ENCODE measurements at regions not wholly inside any gene's neighbourhood (a gene's known extent, or its start where the extent isn't known, plus 50 kb on each side); places are given as distances from the start of the nearest gene placed in this dataset.

DNA sequence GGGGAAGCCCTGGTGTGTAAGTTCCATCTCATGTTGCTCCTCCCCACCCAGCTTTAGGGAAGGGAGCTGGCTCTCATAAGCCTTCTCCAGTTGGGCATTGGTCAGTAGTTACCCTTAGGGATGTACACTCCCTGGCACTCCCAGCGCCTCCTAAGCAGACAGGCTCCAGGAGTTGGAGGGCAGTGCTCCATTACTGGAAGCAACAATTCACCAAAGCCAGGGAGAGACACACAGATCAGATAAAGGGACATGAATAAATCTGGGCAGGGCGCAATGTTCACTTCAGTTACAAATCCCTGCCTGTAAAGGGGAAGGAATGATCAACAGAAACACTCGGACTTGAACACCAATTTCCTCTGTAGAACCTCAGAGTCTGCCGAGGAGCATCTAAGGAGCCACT lies 169.1 kb upstream of the CTNNB1 start:
- intact Hi-C loops (cut with micrococcal nuclease) = no loop called here

DNA sequence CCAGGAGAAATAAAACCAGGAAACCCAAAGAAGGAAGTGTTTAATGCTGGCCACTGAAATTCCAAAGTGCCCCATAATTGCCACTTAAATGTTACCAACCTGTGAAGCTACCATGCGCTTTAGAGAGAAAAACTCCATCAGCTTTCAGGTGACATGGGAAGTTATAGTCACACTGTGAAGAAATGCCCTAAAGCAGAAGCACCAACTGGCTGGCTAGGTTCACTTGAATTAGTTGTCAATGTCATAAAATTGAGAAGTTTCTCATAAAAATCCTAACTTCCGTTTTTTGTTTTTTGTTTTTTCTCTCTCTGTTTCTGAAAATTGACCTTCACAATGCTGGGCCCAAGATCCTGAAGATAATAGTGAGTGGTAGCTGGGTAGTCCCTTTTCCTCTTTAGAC lies 167.9 kb upstream of the CTNNB1 start:
- intact Hi-C loops (cut with micrococcal nuclease) = no loop called here

- intact Hi-C loops (cut with micrococcal nuclease) = no loop called here
These were observed 165.3 kb upstream of the CTNNB1 start for GRCh38 chr3:41033956-41034519.

GRCh38 chr3:41035456-41036022 lies 163.8 kb upstream of the CTNNB1 start:
- intact Hi-C loops (cut with micrococcal nuclease) = no loop called here

GRCh38 chr3:41037651-41038334 lies 161.5 kb upstream of the CTNNB1 start:
- intact Hi-C loops (cut with micrococcal nuclease) = no loop called here

GRCh38 chr3:41040256-41040655 lies 159.0 kb upstream of the CTNNB1 start:
- intact Hi-C loops (cut with micrococcal nuclease) = no loop called here

DNA sequence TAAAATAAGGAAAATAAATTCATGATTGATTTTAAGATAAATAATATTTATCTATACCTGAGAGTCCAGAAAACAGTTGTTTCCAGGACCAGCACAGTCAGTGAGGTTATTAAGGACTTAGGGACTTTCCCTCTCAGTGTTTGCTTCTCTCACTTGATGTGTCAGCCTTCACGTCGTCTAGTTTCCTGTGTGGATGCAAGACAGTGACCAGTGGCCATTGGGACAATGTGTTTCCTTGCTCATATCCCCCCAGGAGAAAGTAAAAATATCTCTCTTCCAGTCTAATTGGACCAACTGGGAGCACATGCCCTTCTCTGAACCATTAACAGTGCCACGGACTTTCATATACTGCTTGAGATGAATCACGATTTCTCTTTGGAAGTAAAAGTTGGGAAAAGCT lies 157.8 kb upstream of the CTNNB1 start:
- intact Hi-C loops (cut with micrococcal nuclease) = no loop called here

DNA sequence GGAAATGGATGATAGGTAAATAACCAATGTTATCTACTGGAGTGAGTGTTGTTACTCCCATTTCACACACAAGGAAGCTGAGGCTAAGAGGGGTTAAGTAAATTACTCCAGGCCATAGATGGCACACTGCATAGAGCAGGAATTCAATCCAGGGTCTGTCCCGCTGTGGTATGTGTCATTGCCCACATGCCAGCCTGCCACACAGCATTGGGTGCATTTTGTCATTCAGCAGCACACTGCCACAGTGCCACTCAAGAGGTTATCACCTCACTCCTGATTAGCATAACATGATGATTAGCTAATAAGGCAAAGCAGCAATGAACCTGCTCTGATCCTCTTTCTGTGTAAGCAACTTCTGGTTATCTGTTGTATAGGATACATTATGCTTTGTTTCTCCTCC lies 157.4 kb upstream of the CTNNB1 start:
- intact Hi-C loops (cut with micrococcal nuclease) = no loop called here

- intact Hi-C loops (cut with micrococcal nuclease) = no loop called here
These were observed 154.8 kb upstream of the CTNNB1 start for GRCh38 chr3:41044523-41044922.

- intact Hi-C loops (cut with micrococcal nuclease) = no loop called here
These were observed 153.8 kb upstream of the CTNNB1 start for GRCh38 chr3:41045491-41045890.

DNA sequence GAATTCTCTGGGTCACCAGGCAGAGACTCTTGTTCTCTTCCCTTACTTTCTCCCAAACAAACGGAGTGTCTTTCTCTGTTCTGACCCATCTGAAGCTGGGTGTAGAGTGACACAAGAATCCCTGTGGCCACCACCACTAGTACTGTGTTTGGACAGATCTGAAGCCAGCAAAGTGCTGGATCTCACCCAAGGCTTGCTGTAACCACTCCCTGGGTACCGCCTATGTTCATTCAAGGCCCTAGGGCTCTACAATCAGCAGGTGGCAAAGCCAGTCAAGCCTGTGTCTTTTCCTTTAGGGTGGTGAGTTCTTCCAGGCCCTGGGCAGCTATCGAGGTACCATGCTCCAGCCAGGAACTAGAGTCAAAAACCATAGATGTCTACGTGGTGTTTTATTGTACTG lies 149.2 kb upstream of the CTNNB1 start:
- intact Hi-C loops (cut with micrococcal nuclease) = no loop called here

DNA sequence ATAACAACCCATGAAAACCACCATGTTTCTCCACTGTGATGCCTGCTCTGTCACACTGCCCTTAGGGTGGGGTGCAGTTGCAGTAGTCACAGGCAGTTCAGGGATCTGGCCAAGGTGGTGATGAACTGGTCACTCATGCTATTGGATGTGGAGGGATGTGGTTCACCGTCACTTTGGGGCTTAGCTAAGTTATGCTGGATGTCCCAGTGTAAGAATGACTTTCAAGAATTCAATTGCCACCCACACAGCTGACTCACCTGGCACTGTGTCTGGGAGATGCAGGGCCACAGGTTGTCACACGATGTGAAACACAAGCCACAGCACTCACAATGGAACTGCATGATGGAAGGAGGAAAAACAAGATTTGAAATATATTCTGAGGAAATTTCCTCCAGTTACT lies 146.1 kb upstream of the CTNNB1 start:
- intact Hi-C loops (cut with micrococcal nuclease) = no loop called here

DNA sequence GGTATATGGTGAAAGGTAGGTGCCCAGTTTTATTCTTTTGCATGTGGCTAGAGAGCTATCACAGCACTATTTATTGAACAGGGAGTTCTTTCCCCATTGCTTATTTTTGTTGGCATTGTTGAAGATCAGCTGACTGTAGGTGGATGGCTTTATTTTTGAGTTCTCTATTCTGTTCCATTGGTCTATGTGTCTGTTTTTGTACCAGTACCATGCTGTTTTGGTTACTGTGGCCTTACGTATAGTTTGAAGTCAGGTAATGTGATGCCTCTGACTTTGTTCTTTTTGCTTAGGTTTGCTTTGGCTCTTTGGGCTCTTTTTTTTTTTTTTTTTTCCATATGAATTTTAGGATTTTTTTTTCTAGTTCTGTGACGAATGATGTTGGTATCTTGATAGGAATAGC lies 139.2 kb upstream of the CTNNB1 start:
- intact Hi-C loops (cut with micrococcal nuclease) = no loop called here

DNA sequence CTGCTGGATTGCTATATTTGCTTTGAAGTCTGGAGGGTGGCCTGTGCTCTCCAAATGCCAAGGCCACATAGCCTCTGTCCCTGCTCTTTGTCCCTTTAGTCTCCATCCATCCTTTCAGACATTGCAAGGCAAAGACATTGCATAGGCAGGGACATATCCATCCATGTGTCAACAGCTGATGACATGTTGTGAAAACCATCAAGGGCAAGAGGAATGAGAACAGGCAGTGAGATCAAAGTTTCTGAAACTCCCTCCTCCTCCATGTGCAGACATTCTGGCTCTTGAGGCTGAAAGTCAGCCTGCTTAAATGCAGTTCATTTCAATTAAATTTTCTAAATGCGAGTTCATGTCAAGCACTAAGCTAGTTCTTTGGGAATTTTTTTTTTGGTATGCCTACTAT lies 135.2 kb upstream of the CTNNB1 start:
- intact Hi-C loops (cut with micrococcal nuclease) = no loop called here

DNA sequence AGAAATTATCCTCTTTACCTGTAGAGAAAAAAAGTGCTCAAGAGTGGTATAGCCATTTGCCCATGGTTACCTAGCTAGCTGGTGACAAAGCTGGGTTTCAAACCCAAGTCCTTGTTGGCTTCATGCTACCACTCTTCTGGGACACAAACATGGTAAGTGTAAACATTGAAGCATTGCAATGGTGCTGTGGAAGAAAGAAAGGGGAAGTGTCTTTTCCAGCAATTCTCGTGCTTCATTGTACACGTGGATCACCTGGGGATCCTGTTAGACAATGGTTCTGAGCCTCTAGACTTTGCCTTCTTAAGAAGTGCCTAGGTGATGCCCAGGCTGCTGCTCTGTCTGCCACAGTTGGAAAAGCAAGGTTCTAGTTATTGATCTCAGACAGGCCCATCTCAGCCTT lies 134.8 kb upstream of the CTNNB1 start:
- intact Hi-C loops (cut with micrococcal nuclease) = no loop called here

DNA sequence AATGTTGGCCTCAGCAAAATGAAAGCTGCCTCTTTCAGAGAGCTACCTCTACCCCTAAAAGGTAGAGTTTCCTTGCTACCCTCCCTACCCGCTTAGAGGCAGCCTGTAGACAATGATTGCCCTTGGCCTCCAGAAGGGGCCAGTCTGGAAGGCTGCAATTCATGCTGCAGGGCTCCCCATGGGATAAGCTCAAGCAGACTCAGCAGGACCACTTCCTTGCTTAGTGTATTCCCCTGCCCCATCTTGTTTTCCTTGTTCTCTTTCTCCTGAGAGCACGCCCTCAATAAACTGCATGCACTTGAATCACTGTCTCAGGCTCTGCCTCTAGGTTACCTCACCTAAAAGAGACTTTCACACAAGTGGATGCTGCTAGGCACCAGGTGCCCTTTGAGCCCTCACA lies 134.0 kb upstream of the CTNNB1 start:
- intact Hi-C loops (cut with micrococcal nuclease) = no loop called here

GRCh38 chr3:41073190-41073589 lies 126.1 kb upstream of the CTNNB1 start:
- intact Hi-C loops (cut with micrococcal nuclease) = no loop called here

GRCh38 chr3:41075975-41076374 lies 123.3 kb upstream of the CTNNB1 start:
- intact Hi-C loops (cut with micrococcal nuclease) = no loop called here

DNA sequence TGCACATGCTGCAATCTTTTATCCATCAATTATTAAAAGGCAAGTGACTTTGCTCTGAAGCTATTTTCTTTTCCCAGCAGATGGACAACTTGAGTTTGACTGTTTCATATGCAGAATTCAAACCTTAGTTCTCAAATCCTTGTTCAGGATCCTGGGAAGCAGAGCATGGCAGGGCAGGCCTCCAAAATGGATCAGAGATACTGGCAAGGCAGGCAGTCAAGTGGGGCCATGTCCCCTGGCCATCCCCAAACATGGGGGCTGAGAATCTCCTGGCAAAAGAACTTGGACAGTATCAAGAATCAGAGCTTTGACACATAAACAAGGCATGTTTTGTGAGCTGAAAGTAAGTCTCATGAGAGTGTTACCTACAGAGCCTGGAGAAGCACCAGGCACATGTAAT lies 122.9 kb upstream of the CTNNB1 start:
- intact Hi-C loops (cut with micrococcal nuclease) = no loop called here

- intact Hi-C loops (cut with micrococcal nuclease) = no loop called here
These were observed 119.2 kb upstream of the CTNNB1 start for GRCh38 chr3:41080141-41080540.

- intact Hi-C loops (cut with micrococcal nuclease) = no loop called here
These were observed 110.4 kb upstream of the CTNNB1 start for GRCh38 chr3:41088882-41089281.

- intact Hi-C loops (cut with micrococcal nuclease) = no loop called here
These were observed 109.7 kb upstream of the CTNNB1 start for GRCh38 chr3:41089566-41089965.

DNA sequence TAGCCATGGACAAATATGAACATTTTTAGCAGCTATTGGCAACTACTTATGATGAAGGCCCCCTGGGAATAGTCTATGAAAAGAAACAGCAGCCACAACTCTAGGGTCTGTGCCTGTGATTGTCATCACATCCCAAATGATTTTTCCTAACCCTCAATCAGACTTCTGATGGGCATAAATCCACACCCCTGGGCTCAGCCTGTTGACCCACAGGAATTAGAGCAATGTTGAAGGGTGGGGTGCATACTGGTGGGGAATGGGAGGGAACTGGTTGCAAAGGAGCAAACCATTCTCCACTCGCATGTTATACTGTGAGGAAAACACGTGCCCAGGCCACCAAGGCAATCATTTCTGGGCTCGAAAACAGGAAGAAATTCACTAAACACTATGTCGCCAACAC lies 106.5 kb upstream of the CTNNB1 start:
- intact Hi-C loops (cut with micrococcal nuclease) = no loop called here
